Prostate gland (tissue), 2 donors: ENCODE measurements at regions not wholly inside any gene's neighbourhood (a gene's known extent, or its start where the extent isn't known, plus 50 kb on each side); places are given as distances from the start of the nearest gene placed in this dataset.

Experiments used
- CTCF ChIP-seq, 4 experiments: fragments of 200-600 bp in 2 of 4; fragments of 450-650 bp in 2 of 4; sonication (generic) in 2 of 4; IDR thresholded peaks; 1 replicate in 3 of 4; 2 replicates in 1 of 4; pipeline ENCODE4 v1.5.1; 2016 to 2019; ENCODE audit warnings: antibody characterized with exemption in 4 of 4, mild to moderate bottlenecking in 2 of 4, moderate library complexity in 2 of 4
- POLR2A ChIP-seq: fragments of 450-650 bp; IDR thresholded peaks from one replicate; pipeline ENCODE4 v1.6.1; 2016; ENCODE audit warnings: antibody characterized with exemption, mild to moderate bottlenecking

- TF ChIP-seq CTCF (IDR thresholded peaks at IDR 0.05) (no peak), POLR2A (no peak)
These were observed 406.1 kb downstream of the MDFIC start for GRCh38 chr7:115328018-115328417.
